Spleen (tissue), 11 donors: ENCODE measurements at regions not wholly inside any gene's neighbourhood (a gene's known extent, or its start where the extent isn't known, plus 50 kb on each side); places are given as distances from the start of the nearest gene placed in this dataset.

Experiments used
- DNase-seq: peaks from one replicate; pipeline ENCODE4 v3.0.0-alpha.2; 2020
- H3K27ac ChIP-seq, 8 donors: fragments of 200-600 bp; sonication (generic) in 7 of 8; 1 replicate in 4 of 8; 2 replicates in 4 of 8; pipeline versions ENCODE4 v1.5.0 to v1.8.0; 2016 to 2021; ENCODE audit warnings: inconsistent platforms in 4 of 8, mild to moderate bottlenecking in 4 of 8, moderate library complexity in 1 of 8
- H3K27me3 ChIP-seq, 7 donors: fragments of 200-600 bp; sonication (generic) in 6 of 7; replicated peaks in 1 of 7; 1 replicate in 4 of 7; 2 replicates in 3 of 7; pipeline versions ENCODE4 v1.5.0 to v1.8.0; 2016 to 2021; ENCODE audit warnings: inconsistent platforms in 3 of 7, mild to moderate bottlenecking in 1 of 7
- H3K36me3 ChIP-seq, 6 donors: fragments of 200-600 bp; sonication (generic) in 5 of 6; 1 replicate in 4 of 6; 2 replicates in 2 of 6; pipeline versions ENCODE4 v1.5.0 to v1.8.0; 2016 to 2021; ENCODE audit warnings: inconsistent platforms in 2 of 6
- H3K4me1 ChIP-seq, 6 donors: fragments of 200-600 bp; sonication (generic) in 5 of 6; 1 replicate in 3 of 6; 2 replicates in 3 of 6; pipeline versions ENCODE4 v1.5.0 to v1.8.0; 2016 to 2021; ENCODE audit warnings: inconsistent platforms in 3 of 6
- H3K4me3 ChIP-seq, 8 donors: fragments of 200-600 bp; sonication (generic) in 7 of 8; 1 replicate in 4 of 8; 2 replicates in 4 of 8; pipeline versions ENCODE4 v1.5.0 to v1.8.0; 2016 to 2021; ENCODE audit warnings: inconsistent platforms in 4 of 8, mild to moderate bottlenecking in 4 of 8, moderate library complexity in 2 of 8
- H3K9me3 ChIP-seq, 8 donors: fragments of 200-600 bp; sonication (generic) in 7 of 8; 1 replicate in 4 of 8; 2 replicates in 4 of 8; pipeline versions ENCODE4 v1.5.0 to v1.8.0; 2016 to 2021; ENCODE audit warnings: inconsistent platforms in 4 of 8
- POLR2A ChIP-seq, 3 donors: fragments of 450-650 bp; IDR thresholded peaks; one replicate each; pipeline ENCODE4 v1.5.1; 2017; ENCODE audit warnings: antibody characterized with exemption in 3 of 3, mild to moderate bottlenecking in 1 of 3
- POLR2AphosphoS5 ChIP-seq, 3 donors: sonication (generic); formaldehyde crosslinking; IDR thresholded peaks; one replicate each; pipeline ENCODE4 v1.5.1; 2017; ENCODE audit warnings: antibody characterized with exemption in 3 of 3
- WGBS, 5 donors: extraction: QIAGEN DNeasy Blood & Tissue Kit in 3 of 5; methylation state at CpG; one replicate each; pipeline versions ENCODE4 v1.1.5 to v1.1.7; 2013 to 2018; 5-methylcytosine and 5-hydroxymethylcytosine counted together
- intact Hi-C: fragments of 100-400 bp; cut with DNase I; formaldehyde crosslinking; loops from one replicate; pipeline ENCODE4 v1.15.0; 2023; ENCODE audit warnings: low total_unique reads
- TF ChIP-seq, protein P1 (sequence below), 11 experiments: fragments of 200-600 bp in 7 of 11; fragments of 450-650 bp in 4 of 11; sonication (generic) in 4 of 11; IDR thresholded peaks in 8 of 11; conservative IDR thresholded peaks in 3 of 11; 1 replicate in 7 of 11; 2 replicates in 4 of 11; pipeline versions ENCODE4 v1.4.0 to v1.8.0; 2016 to 2021; ENCODE audit warnings: antibody characterized with exemption in 11 of 11, inconsistent platforms in 4 of 11, mild to moderate bottlenecking in 1 of 11
- donor health status: healthy with polysubstance abuse.
- donor health status: DM: no; HTN: no; CAD: no; lungs with moderate emphysema.
- donor health status: DM: no; HTN: no; CAD: no.
- donor health status: Bipolar disorder and iron deficiency.
- donor health status: healthy.
- donor health status: DM: no; HTN: no; CAD: no.
- donor health status: DM: yes; HTN: yes; CAD: no.

DNA sequence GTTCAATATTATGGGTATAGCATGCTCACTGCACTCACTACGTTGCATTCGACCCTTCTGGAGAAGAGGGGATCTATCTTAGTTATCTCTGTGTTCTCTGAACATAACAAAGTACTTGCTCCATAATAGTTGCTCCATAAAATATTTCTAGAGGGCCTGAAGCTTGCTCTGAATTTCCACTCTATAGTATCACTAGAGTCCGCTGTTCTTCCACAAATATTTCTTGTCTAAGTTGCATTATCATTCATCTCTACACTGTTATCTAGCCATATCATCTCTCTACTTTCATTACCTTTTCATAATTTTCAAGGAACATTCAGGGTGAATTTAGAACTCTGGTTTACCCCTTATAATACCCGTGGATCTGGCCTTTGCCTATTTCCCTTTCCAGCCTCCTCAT lies 246.1 kb upstream of the PDE3A start:
- TF ChIP-seq, protein P1, sequence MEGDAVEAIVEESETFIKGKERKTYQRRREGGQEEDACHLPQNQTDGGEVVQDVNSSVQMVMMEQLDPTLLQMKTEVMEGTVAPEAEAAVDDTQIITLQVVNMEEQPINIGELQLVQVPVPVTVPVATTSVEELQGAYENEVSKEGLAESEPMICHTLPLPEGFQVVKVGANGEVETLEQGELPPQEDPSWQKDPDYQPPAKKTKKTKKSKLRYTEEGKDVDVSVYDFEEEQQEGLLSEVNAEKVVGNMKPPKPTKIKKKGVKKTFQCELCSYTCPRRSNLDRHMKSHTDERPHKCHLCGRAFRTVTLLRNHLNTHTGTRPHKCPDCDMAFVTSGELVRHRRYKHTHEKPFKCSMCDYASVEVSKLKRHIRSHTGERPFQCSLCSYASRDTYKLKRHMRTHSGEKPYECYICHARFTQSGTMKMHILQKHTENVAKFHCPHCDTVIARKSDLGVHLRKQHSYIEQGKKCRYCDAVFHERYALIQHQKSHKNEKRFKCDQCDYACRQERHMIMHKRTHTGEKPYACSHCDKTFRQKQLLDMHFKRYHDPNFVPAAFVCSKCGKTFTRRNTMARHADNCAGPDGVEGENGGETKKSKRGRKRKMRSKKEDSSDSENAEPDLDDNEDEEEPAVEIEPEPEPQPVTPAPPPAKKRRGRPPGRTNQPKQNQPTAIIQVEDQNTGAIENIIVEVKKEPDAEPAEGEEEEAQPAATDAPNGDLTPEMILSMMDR (IDR thresholded peaks at IDR 0.05 in 8 of 11, conservative IDR thresholded peaks at IDR 0.05 in 3 of 11): no peak
- no peak for TF ChIP-seq POLR2AphosphoS5 (IDR thresholded peaks at IDR 0.05)
- TF ChIP-seq POLR2A (IDR thresholded peaks at IDR 0.05): no peak
- intact Hi-C loops: no loop called here
- Histone ChIP-seq H3K9me3 (no peaks in the 10 kb centered on the region), H3K36me3 (no peaks in the 10 kb centered on the region), H3K27ac (no peak overlapping the region), H3K4me3 (no peak overlapping the region), H3K27me3 (no peaks in the 10 kb centered on the region), H3K4me1 (no peaks in the 10 kb centered on the region)
- WGBS, 5 donors: 61 to 78% (median 70%) methylated on average over 4 of the region's 4 CpGs
- no peak for DNase-seq

DNA sequence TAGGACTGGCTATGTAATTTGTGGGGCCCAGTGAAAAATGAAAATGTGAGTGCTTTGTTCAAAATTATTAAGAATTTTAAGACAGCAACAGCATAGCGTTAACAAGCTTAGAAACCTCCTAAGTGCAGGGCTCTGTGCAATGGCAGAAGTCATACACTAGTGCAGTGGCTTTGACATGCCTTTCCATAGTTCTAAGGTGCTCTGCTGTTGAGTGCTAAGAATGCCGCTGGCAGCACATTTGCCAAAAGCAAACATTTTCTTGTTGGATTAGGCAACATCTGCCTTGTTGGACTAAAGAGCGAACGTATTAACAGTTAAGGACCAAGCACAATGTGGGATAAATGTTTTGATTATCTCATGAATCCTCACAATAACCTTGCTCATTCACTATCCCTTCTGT lies 244.9 kb upstream of the PDE3A start:
- TF ChIP-seq POLR2AphosphoS5 (IDR thresholded peaks at IDR 0.05) (no peak), POLR2A (IDR thresholded peaks at IDR 0.05) (no peak)
- TF ChIP-seq, protein P1 (IDR thresholded peaks at IDR 0.05 in 8 of 11, conservative IDR thresholded peaks at IDR 0.05 in 3 of 11): no peak
- no peaks in the 10 kb centered on the region for H3K27me3 ChIP-seq
- H3K36me3 ChIP-seq: no peaks in the 10 kb centered on the region
- DNase-seq: no peak
- H3K4me1 ChIP-seq: no peaks in the 10 kb centered on the region
- H3K9me3 ChIP-seq: no peaks in the 10 kb centered on the region
- H3K4me3 ChIP-seq: no peak overlapping the region
- intact Hi-C loops: no loop called here
- 95 to 99% (median 96%) methylated on average over 4 of the region's 4 CpGs for WGBS, 5 donors
- H3K27ac ChIP-seq: no peak overlapping the region

DNA sequence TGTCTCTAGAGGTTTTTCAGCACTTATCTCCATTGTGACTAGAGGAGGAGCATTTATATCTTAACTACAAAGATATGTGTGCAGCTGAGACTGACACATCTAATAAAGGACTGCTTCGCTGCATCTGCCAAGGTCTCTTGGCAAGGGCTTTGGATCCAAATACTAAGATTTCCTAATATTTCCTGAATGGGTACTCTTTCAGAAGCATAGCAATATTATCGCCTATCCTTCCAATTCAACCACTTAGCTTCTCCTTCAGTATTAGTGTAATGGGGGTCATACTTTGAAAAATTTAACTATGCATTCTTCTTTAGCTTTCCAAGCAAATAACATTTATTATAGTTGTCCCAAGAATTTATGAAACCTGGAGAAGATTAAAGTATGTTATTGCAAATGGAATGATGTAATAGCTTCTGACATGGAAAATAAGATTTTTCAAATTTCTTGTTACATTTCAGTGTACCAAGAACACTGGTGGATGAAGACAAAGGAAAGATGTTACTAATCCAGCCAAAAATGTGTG lies 243.0 kb upstream of the PDE3A start:
- Histone ChIP-seq H3K27me3 (no peaks in the 10 kb centered on the region), H3K9me3 (no peaks in the 10 kb centered on the region), H3K4me3 (no peak overlapping the region), H3K4me1 (no peaks in the 10 kb centered on the region), H3K36me3 (no peaks in the 10 kb centered on the region), H3K27ac (no peak overlapping the region)
- TF ChIP-seq POLR2A (IDR thresholded peaks at IDR 0.05) (no peak), POLR2AphosphoS5 (IDR thresholded peaks at IDR 0.05) (no peak)
- no peak for DNase-seq
- intact Hi-C loops: no loop called here
- WGBS, 5 donors: 46 to 76% (median 57%) methylated on average over 2 of the region's 2 CpGs

DNA sequence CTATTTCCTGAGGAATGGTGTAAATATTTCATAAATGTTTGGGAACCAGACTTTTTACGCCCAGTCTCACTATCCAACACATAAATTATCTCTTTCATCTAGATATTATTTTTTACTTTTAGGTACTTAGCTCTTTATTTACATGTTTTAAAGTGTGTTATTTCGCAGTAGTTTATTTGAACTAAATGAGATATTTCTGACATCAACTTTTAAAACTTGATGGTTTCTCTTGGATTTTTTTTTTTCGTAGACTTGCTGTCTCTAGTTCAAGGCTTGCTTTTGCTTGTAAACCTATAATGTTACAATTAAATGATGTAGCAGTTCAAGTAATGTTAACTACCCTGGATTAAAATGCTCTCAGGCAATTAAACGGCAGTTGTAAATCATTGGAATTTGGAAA lies 241.7 kb upstream of the PDE3A start:
- Histone ChIP-seq H3K9me3 (no peaks in the 10 kb centered on the region), H3K27ac (no peak overlapping the region), H3K27me3 (no peaks in the 10 kb centered on the region), H3K4me1 (no peaks in the 10 kb centered on the region), H3K36me3 (no peaks in the 10 kb centered on the region), H3K4me3 (no peak overlapping the region)
- no peak for TF ChIP-seq POLR2A (IDR thresholded peaks at IDR 0.05)
- no peak for DNase-seq
- intact Hi-C loops: no loop called here
- WGBS, 5 donors: 84 to 91% (median 88%) methylated on average over 4 of the region's 4 CpGs

DNA sequence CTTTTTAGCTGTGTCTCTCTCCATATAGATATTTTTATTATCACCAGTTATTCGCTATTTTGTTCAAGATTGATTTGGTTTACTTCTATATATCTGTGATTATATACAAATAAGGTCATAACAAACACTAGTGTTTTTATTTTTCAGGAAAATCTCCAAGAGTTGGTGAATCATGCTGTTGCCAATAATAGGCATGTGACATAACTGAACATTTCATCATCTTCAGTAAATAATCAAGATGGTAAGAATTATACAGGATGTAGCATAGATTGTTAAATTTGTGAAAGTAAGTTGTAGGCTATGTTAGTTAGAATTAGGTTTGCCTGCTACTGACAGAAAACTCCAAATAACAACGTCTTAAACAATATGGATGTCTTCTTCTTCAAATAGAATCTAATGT lies 240.9 kb upstream of the PDE3A start:
- Histone ChIP-seq H3K27ac (no peak overlapping the region), H3K4me3 (no peak overlapping the region), H3K4me1 (no peaks in the 10 kb centered on the region), H3K9me3 (no peaks in the 10 kb centered on the region), H3K27me3 (no peaks in the 10 kb centered on the region), H3K36me3 (no peaks in the 10 kb centered on the region)
- TF ChIP-seq POLR2A (IDR thresholded peaks at IDR 0.05) (no peak), POLR2AphosphoS5 (IDR thresholded peaks at IDR 0.05) (no peak)
- TF ChIP-seq, protein P1 (IDR thresholded peaks at IDR 0.05 in 8 of 11, conservative IDR thresholded peaks at IDR 0.05 in 3 of 11): no peak
- intact Hi-C loops: no loop called here
- DNase-seq: no peak
- 60 to 84% (median 79%) methylated on average over 2 of the region's 2 CpGs for WGBS, 5 donors
